ENCODE measurements at regions not wholly inside any gene's neighbourhood (a gene's known extent, or its start where the extent isn't known, plus 50 kb on each side); places are given as distances from the start of the nearest gene placed in this dataset.

DNA sequence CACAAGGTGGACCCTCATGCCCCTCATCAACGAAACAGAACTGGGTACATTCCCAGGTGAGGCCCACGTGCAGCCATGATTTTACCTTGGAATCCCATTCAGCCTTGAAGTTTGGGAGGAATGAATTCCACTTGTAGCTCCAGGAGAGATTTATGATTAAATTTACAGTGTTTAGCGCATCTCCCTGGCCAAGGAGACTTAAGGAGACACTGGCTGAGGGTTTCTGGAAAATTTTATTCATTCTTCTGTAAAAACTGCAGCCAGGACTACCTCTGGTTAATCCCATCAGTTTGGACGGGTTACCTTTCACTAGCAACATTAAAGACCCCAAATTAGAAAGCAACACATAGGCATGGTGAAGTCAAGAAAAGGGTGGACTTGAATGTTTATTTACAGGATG is 87.2 kb upstream of the SMURF2 start:
- TF ChIP-seq POLR2AphosphoS5 (IDR thresholded peaks at IDR 0.05; ENCODE audit: low read depth, low read length) (no peak), TAF1 (IDR thresholded peaks at IDR 0.05; ENCODE audit: borderline replicate concordance, low read depth, low read length) (no peak), SMC3 (IDR thresholded peaks at IDR 0.05; ENCODE audit: low read depth, low read length) (no peak), MXI1 (IDR thresholded peaks at IDR 0.05; ENCODE audit: low read depth, low read length) (no peak)
- TF ChIP-seq, protein P1, sequence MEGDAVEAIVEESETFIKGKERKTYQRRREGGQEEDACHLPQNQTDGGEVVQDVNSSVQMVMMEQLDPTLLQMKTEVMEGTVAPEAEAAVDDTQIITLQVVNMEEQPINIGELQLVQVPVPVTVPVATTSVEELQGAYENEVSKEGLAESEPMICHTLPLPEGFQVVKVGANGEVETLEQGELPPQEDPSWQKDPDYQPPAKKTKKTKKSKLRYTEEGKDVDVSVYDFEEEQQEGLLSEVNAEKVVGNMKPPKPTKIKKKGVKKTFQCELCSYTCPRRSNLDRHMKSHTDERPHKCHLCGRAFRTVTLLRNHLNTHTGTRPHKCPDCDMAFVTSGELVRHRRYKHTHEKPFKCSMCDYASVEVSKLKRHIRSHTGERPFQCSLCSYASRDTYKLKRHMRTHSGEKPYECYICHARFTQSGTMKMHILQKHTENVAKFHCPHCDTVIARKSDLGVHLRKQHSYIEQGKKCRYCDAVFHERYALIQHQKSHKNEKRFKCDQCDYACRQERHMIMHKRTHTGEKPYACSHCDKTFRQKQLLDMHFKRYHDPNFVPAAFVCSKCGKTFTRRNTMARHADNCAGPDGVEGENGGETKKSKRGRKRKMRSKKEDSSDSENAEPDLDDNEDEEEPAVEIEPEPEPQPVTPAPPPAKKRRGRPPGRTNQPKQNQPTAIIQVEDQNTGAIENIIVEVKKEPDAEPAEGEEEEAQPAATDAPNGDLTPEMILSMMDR (IDR thresholded peaks at IDR 0.05), result no peak
- TF ChIP-seq, protein P2, sequence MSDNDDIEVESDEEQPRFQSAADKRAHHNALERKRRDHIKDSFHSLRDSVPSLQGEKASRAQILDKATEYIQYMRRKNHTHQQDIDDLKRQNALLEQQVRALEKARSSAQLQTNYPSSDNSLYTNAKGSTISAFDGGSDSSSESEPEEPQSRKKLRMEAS (IDR thresholded peaks at IDR 0.05; ENCODE audit: low read depth), result no peak
- TF ChIP-seq, protein P3, sequence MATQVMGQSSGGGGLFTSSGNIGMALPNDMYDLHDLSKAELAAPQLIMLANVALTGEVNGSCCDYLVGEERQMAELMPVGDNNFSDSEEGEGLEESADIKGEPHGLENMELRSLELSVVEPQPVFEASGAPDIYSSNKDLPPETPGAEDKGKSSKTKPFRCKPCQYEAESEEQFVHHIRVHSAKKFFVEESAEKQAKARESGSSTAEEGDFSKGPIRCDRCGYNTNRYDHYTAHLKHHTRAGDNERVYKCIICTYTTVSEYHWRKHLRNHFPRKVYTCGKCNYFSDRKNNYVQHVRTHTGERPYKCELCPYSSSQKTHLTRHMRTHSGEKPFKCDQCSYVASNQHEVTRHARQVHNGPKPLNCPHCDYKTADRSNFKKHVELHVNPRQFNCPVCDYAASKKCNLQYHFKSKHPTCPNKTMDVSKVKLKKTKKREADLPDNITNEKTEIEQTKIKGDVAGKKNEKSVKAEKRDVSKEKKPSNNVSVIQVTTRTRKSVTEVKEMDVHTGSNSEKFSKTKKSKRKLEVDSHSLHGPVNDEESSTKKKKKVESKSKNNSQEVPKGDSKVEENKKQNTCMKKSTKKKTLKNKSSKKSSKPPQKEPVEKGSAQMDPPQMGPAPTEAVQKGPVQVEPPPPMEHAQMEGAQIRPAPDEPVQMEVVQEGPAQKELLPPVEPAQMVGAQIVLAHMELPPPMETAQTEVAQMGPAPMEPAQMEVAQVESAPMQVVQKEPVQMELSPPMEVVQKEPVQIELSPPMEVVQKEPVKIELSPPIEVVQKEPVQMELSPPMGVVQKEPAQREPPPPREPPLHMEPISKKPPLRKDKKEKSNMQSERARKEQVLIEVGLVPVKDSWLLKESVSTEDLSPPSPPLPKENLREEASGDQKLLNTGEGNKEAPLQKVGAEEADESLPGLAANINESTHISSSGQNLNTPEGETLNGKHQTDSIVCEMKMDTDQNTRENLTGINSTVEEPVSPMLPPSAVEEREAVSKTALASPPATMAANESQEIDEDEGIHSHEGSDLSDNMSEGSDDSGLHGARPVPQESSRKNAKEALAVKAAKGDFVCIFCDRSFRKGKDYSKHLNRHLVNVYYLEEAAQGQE (IDR thresholded peaks at IDR 0.05; ENCODE audit: low read depth, low read length), result no peak

Data from SK-N-SH (cell line).